ENCODE measurements at regions not wholly inside any gene's neighbourhood (a gene's known extent, or its start where the extent isn't known, plus 50 kb on each side); places are given as distances from the start of the nearest gene placed in this dataset.

- no peak for DNase-seq (ENCODE audit: low read depth)
Measured at GRCh38 chr1:244106837-244107493, 55.9 kb downstream of the ZBTB18 start.

DNA sequence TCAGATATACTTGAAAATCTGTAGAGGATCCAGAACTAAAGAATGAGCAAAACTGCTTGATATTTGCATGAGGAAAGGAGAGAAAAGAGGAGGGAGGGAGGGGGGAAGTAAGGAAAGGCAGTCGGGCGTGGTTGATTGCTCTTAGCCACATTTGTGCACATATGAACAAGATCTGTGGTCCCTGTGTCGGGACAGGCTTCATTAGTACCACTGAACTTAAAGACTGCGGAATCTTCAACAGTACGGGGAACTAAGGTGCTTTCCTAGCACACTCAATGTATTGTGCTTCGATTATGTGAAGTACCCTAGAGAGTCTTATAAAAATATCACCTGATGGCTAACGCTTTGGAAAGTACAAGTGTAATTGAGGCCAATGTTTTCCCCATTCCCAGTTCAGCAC is 59.9 kb downstream of the ZBTB18 start:
- DNase-seq (ENCODE audit: low read depth) = no peak

DNA sequence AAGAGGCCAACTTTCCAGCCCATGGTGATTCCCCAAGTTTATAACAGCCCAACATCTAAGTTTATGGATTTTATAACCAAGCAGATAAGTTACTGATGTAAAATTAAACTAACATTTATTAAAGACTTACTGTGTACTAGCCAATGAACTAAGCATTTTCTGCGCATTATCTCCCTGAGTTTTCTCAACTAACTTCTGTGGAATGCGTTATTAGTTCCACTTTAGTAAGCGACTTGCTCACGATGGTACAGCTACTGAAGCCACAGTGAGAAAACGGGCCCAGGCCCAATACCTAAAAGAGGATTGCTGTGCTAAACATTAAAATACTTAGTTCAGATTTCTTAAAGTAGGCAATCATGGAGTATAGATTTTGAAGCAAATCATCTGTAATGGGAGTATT is 61.0 kb downstream of the ZBTB18 start:
- no peak for DNase-seq (ENCODE audit: low read depth)

DNA sequence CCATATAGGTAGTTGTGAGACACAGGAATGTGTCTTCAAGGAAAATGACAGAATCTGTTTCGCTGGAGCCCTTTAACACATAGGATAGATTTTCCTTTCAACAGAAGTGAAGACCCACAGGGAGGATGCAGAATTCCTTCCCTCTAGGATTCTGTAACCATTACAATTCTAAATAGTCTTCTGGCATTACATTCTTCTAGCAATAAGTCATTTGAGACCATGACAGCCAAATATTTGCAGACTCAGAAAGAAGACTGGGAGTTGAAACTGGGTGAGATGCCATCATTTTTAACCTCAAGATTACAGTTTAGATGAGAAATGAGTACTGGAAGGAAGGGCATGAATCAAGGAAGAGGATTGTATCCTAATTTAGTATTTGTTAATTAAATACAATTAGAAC is 61.6 kb downstream of the ZBTB18 start:
- DNase-seq (ENCODE audit: low read depth) = no peak

DNA sequence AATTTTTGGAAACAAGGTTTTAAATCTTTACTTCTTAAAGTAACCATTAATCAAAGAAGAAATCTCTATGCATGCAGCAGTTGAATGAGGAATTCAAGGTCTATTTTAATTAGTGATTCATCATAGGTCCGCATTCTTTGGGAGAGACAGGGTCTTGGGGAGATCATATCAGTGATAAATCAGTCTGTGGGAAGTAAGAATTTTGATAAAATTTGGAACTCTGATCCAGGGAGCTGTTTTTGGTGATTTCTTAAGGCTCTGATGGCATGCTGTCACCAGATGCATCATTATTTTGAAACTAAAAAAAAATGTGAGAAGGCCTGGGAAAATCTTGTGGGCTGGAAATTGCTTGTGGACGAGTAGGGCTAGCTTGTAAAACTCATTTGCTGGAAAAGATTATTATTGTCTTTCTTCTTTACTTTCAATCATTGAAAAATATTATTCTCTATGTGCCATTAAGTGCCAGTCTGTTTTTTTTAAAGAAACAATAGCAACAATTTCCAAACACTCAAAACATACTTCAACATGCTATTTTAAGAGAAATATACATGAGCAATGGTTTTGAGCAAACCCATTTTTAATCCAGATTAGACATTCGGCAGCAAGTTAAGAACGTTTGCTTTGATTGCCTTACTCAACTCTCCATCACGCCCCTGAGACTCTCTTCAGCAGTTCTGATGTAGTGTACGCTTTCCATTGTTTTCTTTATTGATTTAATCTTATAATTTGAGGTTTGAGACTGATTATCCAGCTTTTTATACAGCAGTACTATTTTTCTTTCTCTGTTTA is 62.6 kb downstream of the ZBTB18 start:
- DNase-seq (ENCODE audit: low read depth) = no peak

DNA sequence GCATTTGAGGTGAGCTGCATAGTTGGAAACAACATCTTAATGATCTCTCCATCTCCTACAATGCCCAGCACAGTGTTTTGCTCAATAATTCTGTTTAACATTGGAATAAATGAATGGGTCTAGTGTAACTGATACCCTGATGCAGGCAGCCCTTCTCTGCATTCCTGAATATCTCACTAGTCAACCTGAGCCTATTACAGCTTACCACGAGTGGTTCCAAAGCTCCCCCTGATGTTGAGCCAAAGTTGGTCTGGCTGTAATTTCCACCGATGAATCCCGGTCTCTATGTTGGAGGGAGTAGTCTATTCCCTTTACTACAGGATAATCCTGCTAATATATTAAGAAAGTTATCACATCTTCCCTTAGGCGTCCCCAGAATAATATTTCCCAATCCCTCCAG is 63.8 kb downstream of the ZBTB18 start:
- no peak for DNase-seq (ENCODE audit: low read depth)

GRCh38 chr1:244116946-244117345 is 65.9 kb downstream of the ZBTB18 start:
- no peak for DNase-seq (ENCODE audit: low read depth)

DNA sequence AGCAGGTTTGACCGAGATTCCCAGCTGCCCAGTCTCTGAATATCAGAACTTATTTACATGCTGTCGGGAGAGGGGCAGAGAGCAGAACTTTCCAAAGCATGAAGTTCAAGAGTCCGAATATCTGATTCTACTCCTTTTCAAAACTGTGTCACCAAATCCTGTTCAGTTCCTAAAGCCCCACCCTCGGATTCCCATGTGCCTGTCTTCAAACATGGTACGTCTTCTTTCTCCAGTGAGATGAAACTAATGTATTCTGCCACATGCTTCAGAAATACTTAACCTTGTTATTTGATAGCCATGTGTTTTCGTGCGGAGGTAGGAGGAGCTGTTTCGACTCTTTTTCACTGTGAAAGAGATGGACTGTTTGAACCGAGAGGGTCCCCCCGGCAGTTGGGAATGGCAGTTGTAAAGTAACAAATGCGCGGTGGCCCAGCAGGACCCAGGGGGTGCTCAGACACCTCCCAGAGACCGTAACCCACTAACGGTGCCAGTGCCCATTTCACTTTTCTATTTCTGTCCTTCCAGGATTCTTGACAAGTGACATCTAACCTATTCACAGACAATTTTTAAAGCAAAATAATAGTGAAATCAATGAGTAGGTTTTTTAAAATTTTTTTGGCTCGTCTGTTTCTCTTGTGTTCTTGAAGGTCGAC is 67.2 kb downstream of the ZBTB18 start:
- DNase-seq (ENCODE audit: low read depth) = no peak

GRCh38 chr1:244128591-244129383 is 77.7 kb downstream of the ZBTB18 start:
- no peak for DNase-seq (ENCODE audit: low read depth)

DNA sequence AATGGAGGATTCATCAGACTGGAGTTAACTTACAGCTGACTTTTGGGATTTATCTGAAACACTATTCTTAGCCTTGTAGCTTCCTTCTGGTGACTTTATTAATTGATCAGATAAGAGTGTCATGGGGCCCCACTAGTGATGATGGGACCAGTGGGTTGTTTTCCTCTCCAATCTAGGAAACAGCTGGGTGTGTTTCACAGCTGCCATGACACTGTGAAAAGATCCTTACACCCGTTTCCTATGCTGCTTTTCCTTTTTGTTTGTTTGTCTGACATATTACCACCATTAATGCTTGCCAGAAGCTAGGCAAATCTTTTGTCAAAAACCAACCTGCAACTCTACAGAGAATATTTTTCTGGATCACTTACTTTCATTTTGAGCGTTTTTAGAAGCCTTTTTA is 86.2 kb downstream of the ZBTB18 start:
- DNase-seq (ENCODE audit: low read depth) = no peak

- DNase-seq (ENCODE audit: low read depth) = peak; percentile 75
Measured at GRCh38 chr1:244137725-244138124, 86.6 kb downstream of the ZBTB18 start.

DNA sequence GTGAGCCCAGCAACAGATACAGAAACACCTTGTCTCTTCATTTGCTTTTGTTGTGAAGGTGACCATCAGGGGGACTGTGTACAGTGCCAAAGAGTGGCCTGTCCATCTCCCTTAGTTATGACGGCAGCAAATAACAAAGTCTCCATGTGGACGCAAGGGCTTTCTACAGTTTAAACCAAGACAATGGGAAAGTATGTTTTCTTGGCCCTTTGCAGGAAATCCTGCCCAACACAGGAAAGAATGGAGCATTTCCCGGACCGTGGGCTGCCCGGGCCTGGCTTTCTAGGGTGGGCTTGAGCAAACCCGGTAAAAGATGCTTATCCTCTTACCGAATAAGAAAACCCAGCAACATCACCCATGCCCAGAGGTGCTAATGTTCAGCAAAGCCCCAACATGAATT is 87.3 kb downstream of the ZBTB18 start:
- no peak for DNase-seq (ENCODE audit: low read depth)

GRCh38 chr1:244139655-244140054 is 88.6 kb downstream of the ZBTB18 start:
- DNase-seq (ENCODE audit: low read depth) = no peak

GRCh38 chr1:244140420-244140819 is 89.3 kb downstream of the ZBTB18 start:
- no peak for DNase-seq (ENCODE audit: low read depth)

DNA sequence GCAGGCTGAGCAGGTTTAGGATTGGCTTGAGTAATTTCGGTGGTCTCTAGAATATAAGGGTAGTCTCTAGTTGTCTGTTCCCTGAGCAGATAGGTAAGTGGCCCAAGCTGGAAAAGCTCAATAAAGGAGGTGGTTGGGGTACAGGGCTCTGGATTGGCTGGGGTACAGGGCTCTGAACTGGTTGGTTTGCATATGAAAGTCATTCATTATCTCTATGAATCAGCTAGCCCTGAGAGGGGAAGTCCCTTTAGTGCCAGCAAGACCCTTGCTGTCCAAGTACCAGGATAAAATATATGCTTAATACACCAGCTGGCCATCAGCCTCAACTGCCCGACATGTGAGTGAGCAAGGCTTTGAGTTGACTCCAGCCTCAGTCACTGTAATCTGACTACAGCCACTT is 93.0 kb downstream of the ZBTB18 start:
- DNase-seq (ENCODE audit: low read depth) = no peak

DNA sequence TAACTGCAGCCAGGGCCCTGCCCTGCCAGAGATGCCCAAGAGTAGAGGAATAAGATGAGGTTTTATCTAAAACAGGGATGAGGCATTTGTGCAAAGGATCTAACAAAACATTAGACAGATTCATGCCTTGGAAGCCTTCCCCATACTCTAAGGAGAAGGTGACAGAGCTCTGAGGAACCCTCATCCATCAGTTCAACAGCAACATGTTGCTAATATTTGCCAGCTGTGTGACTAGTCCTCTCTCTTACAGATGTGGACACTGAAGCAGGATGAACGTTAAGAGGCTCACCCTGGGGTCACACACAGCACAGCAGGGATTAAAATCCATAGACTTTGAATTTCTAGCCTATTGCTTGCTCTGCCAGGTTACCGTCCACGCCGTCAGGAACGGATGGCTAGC is 99.0 kb downstream of the ZBTB18 start:
- no peak for DNase-seq (ENCODE audit: low read depth)

GRCh38 chr1:244150665-244151064 is 99.6 kb downstream of the ZBTB18 start:
- no peak for DNase-seq (ENCODE audit: low read depth)

DNA sequence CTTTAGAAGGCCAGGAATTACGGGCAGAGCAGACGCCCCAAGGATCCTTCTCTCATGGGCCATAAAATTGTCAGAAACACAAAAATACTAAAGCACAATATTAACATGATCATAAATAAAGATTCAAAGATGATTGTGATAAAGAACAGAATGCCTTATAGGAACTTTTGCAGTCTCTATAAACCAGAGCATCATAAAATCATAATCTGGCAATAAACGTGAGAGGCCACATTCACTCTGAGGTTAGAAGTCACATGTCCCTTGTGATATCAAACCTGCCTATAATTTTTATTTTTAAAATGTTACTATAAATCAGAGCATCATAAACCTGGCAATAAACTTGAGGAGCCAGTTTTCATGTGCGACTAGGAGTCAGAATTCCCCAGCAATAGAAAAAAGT is 100.5 kb downstream of the ZBTB18 start:
- DNase-seq (ENCODE audit: low read depth) = no peak

DNA sequence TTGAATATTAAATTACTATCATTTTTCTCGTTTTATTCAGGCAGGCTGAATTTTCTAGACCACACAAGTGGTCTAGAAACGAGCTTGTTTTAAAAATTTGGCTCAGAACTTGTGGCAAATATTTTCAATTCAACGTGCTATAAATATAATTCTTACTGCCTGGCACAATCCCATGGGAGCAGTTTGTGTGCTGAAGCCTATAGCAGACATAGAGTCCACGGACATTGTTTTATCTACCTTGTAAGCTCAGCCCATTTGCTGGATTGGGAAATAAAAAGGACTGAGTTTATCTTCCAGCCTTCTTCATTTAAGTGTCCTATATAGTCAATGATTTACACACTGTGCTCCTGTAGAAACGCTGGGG is 103.4 kb downstream of the ZBTB18 start:
- DNase-seq (ENCODE audit: low read depth) = no peak

DNA sequence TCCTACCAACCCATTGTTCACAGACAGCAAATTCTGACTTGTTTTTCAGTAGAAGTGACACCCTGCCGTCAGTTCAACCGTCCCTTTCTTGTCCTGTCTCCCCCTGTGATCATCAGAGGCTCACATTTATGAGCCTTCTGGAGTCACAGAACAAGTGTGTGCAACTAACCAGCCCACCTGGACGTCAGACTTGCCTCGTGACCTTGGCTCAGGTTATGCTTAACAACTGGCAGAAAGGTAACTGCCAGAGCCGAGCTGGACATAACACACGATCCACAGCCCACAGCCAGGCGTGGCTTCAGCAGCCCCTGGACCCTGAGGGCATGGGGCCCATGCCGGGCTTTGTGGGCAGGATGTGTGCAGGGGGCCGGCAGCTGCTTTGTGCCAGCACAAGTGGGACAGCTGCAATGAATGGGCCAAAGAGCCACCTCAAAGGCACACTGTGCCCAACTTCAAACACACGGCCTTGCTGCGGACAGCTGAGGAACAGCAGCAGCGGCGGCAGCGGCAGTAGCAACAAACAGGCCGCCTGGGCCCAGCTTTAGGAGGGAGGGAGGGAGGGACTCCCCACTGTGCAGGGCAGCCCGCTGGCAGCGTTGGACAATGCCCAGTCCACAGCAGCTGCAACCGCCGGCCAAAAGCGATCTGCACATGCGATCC is 103.9 kb downstream of the ZBTB18 start:
- DNase-seq (ENCODE audit: low read depth) = no peak

GRCh38 chr1:244155661-244156060 is 104.6 kb downstream of the ZBTB18 start:
- no peak for DNase-seq (ENCODE audit: low read depth)

Measured in HT1080 (cell line).